ENCODE measurements at regions not wholly inside any gene's neighbourhood (a gene's known extent, or its start where the extent isn't known, plus 50 kb on each side); places are given as distances from the start of the nearest gene placed in this dataset.

DNA sequence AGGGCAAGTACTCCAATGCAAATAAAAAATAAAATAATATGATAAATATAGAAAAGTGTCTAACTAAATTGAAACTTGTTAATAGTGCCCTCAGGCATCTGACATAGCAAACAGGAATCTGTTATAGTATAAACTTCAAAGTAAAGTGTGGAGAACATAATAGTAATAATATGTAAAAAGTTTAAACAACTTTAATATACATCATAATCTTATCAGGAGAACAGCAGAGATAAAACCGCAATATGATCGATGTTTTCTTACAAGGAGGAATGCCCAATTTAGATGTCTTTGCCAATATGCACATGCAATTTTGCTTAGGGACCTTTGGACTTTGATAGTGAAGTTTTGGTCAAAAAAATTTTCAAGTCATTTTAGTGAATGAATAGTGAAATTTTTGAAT lies 514.8 kb upstream of the IMPG1 start:
- TF ChIP-seq POLR2A (IDR thresholded peaks at IDR 0.05): no peak
- TF ChIP-seq, protein P1, sequence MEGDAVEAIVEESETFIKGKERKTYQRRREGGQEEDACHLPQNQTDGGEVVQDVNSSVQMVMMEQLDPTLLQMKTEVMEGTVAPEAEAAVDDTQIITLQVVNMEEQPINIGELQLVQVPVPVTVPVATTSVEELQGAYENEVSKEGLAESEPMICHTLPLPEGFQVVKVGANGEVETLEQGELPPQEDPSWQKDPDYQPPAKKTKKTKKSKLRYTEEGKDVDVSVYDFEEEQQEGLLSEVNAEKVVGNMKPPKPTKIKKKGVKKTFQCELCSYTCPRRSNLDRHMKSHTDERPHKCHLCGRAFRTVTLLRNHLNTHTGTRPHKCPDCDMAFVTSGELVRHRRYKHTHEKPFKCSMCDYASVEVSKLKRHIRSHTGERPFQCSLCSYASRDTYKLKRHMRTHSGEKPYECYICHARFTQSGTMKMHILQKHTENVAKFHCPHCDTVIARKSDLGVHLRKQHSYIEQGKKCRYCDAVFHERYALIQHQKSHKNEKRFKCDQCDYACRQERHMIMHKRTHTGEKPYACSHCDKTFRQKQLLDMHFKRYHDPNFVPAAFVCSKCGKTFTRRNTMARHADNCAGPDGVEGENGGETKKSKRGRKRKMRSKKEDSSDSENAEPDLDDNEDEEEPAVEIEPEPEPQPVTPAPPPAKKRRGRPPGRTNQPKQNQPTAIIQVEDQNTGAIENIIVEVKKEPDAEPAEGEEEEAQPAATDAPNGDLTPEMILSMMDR (IDR thresholded peaks at IDR 0.05): no peak

Data from Peyer's patch (tissue), 4 donors.